SK-N-SH (cell line): ENCODE measurements at regions not wholly inside any gene's neighbourhood (a gene's known extent, or its start where the extent isn't known, plus 50 kb on each side); places are given as distances from the start of the nearest gene placed in this dataset.

Source experiments
- RAD21 ChIP-seq: IDR thresholded peaks from 2 replicates; pipeline ENCODE4 v1.6.1; 2012; ENCODE audit warnings: mild to moderate bottlenecking, low read length
- TF ChIP-seq, protein P1 (sequence below): fragments of 200-600 bp; sonication (generic); IDR thresholded peaks from 2 replicates; pipeline ENCODE4 v1.6.1; 2017; ENCODE audit warnings: antibody characterized with exemption, mild to moderate bottlenecking, moderate library complexity
- TF ChIP-seq, protein P2 (sequence below): IDR thresholded peaks from 2 replicates; pipeline ENCODE4 v1.4.0; 2012; ENCODE audit warnings: low read depth, borderline replicate concordance

DNA sequence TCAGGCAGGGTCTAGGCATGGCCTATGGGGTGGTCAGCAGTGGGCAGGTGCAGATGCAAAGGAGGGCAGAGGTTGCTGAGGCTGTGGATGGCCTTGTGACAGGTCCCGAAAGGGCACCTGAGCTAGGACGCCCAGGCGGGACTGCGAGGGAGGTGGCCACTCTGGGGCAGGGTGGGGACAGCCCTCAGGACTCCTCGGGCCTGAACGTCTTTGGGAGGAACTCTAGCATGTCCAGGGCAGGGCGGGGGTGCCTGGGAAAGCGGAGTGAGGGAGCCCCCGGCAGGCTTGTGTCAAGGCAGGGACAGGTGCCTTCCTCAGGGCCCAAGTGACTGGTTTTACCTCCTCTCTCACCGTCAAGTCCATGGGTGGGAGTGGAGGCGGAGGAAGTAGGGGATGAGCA lies 125.4 kb upstream of the WNT4 start:
- TF ChIP-seq RAD21, result no peak
- TF ChIP-seq, protein P1, sequence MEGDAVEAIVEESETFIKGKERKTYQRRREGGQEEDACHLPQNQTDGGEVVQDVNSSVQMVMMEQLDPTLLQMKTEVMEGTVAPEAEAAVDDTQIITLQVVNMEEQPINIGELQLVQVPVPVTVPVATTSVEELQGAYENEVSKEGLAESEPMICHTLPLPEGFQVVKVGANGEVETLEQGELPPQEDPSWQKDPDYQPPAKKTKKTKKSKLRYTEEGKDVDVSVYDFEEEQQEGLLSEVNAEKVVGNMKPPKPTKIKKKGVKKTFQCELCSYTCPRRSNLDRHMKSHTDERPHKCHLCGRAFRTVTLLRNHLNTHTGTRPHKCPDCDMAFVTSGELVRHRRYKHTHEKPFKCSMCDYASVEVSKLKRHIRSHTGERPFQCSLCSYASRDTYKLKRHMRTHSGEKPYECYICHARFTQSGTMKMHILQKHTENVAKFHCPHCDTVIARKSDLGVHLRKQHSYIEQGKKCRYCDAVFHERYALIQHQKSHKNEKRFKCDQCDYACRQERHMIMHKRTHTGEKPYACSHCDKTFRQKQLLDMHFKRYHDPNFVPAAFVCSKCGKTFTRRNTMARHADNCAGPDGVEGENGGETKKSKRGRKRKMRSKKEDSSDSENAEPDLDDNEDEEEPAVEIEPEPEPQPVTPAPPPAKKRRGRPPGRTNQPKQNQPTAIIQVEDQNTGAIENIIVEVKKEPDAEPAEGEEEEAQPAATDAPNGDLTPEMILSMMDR, result no peak
- TF ChIP-seq, protein P2, sequence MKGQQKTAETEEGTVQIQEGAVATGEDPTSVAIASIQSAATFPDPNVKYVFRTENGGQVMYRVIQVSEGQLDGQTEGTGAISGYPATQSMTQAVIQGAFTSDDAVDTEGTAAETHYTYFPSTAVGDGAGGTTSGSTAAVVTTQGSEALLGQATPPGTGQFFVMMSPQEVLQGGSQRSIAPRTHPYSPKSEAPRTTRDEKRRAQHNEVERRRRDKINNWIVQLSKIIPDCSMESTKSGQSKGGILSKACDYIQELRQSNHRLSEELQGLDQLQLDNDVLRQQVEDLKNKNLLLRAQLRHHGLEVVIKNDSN, result no peak
